Lower leg skin (tissue), 4 donors: ENCODE measurements at regions not wholly inside any gene's neighbourhood (a gene's known extent, or its start where the extent isn't known, plus 50 kb on each side); places are given as distances from the start of the nearest gene placed in this dataset.

Source experiments
- DNase-seq, 2 donors: peaks; one replicate each; pipeline ENCODE4 v3.0.0-alpha.2; 2019; ENCODE audit warnings: low spot score in 2 of 2
- H3K4me3 ChIP-seq: fragments of 200-600 bp; sonication (generic); 2 replicates; pipeline ENCODE4 v1.5.1; 2017; ENCODE audit warnings: mild to moderate bottlenecking, low read depth; ENCODE audit not compliant: poor library complexity, severe bottlenecking
- CTCF ChIP-seq, 3 donors: fragments of 450-650 bp; IDR thresholded peaks; one replicate each; pipeline ENCODE4 v1.5.1; 2016; ENCODE audit warnings: antibody characterized with exemption in 3 of 3, mild to moderate bottlenecking in 3 of 3, moderate library complexity in 2 of 3
- POLR2A ChIP-seq, 2 donors: fragments of 450-650 bp; IDR thresholded peaks; one replicate each; pipeline ENCODE4 v1.6.1; 2016 to 2017; ENCODE audit warnings: antibody characterized with exemption in 2 of 2, mild to moderate bottlenecking in 1 of 2, moderate library complexity in 1 of 2
- WGBS, 2 donors: methylation state at CpG; one replicate each; pipeline ENCODE4 v1.1.5; 2018; 5-methylcytosine and 5-hydroxymethylcytosine counted together
- intact Hi-C: fragments of 100-400 bp; cut with DNase I; formaldehyde crosslinking; loops from one replicate; pipeline ENCODE4 v1.15.0; 2023; ENCODE audit warnings: low total_unique reads

GRCh38 chr18:38301621-38302020 lies 736.0 kb upstream of the CELF4 start:
- intact Hi-C loops = no loop called here
- DNase-seq = no peak
- no peak for TF ChIP-seq CTCF (IDR thresholded peaks at IDR 0.05)
- no peak for TF ChIP-seq POLR2A (IDR thresholded peaks at IDR 0.05)
- H3K4me3 ChIP-seq = no peak overlapping the region

DNA sequence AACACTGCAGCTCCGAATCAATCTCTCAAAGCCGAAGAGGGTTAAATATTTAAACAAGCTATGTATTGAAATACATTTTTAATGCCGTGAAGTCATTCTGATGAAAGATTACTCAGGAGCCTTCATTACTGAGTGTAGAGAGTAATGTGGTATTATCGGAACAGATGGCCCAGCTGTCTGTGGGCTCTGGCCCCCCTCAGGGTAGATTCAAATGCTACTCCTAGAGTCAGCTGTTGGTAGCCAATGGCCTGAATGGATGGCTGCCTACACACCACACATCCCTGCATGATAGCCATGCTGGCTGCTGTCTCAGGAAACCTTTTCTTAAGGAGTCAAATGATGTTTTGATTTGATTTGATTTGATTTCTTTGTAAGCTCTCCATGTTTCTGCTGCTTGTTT lies 732.3 kb upstream of the CELF4 start:
- H3K4me3 ChIP-seq = no peak overlapping the region
- no peak for DNase-seq
- whole genome bisulfite sequencing, 2 donors = 79 to 80% methylated on average over 4 of the region's 4 CpGs
- intact Hi-C loops = no loop called here
- TF ChIP-seq CTCF (IDR thresholded peaks at IDR 0.05) = no peak

DNA sequence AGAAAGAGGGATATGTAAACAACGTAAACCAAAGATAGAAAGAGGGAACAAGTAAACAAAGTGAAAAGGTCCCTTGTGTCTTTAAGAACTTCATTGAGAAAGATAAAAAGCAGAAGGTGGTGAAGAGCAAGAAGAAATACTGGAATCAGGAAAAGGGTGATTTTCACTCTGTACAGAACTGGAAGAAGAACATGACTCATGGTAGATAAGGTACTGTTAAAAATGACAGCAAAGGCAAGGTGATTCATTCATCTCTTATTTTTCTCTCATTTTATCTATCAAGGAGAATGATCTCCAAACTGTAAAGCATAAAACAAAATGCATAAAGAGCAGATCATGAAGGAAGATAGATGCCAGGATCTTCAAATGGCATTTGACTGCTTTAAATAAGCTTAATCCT lies 724.6 kb upstream of the CELF4 start:
- TF ChIP-seq POLR2A (IDR thresholded peaks at IDR 0.05) (no peak), CTCF (IDR thresholded peaks at IDR 0.05) (no peak)
- 85% methylated on average over 1 of the region's 1 CpG for WGBS, 2 donors
- intact Hi-C loops = no loop called here
- DNase-seq = no peak
- no peak overlapping the region for H3K4me3 ChIP-seq

DNA sequence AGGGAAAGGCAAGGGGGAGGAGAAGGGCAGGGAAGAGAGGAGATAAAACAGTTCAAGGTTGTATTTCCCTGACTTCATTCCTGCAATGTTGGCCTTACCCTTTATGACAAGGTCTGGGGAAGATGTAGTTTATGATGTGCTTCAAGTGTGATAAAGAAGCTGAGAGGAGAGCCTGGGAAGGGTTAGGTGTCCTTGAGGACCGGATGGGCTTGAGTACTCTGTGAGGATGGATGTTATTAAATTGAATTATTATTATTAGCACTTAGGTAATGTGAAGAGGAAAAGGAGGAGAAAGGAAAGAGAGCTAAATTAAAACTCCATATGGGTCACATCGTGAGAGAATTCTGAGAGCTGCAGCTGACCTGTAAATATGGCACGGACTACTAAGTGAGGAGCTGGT lies 719.4 kb upstream of the CELF4 start:
- intact Hi-C loops = no loop called here
- WGBS, 2 donors = 64 to 75% methylated on average over 3 of the region's 3 CpGs
- H3K4me3 ChIP-seq = no peak overlapping the region
- TF ChIP-seq POLR2A (IDR thresholded peaks at IDR 0.05) (no peak), CTCF (IDR thresholded peaks at IDR 0.05) (no peak)
- DNase-seq = no peak

DNA sequence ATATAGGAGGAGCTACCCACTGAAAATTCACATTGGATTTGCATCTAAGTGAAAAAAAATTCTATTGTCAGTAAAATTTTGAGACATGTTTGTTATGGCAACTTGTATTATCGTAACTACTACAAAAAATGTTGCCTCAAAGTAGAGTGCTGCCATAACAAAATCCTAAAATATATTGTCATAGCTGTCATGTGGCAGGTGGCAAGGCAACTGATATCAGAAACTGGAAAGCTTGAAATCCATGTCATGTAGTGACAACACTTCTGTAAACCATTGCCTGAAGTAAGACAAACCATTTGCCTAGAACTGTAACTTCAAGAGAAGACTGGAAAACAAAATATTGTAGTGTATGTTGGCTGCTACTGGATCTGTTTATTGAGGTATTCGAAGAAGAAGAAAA lies 697.5 kb upstream of the CELF4 start:
- intact Hi-C loops = loop anchor here (1.0 kb wide), 1 partner anchor 18 kb away; no protein-coding TSS in a partner anchor
- WGBS, 2 donors = 43 to 81% methylated on average over 2 of the region's 2 CpGs
- H3K4me3 ChIP-seq = no peak overlapping the region
- TF ChIP-seq CTCF (IDR thresholded peaks at IDR 0.05) (no peak), POLR2A (IDR thresholded peaks at IDR 0.05) (no peak)
- no peak for DNase-seq

GRCh38 chr18:38262661-38263060 lies 697.1 kb upstream of the CELF4 start:
- no peak for DNase-seq
- intact Hi-C loops = loop anchor here (1.0 kb wide), 1 partner anchor 17 kb away; no protein-coding TSS in a partner anchor
- no peak overlapping the region for H3K4me3 ChIP-seq
- TF ChIP-seq CTCF (IDR thresholded peaks at IDR 0.05) (no peak), POLR2A (IDR thresholded peaks at IDR 0.05) (no peak)
